IMR-90 (cell line): ENCODE measurements at regions not wholly inside any gene's neighbourhood (a gene's known extent, or its start where the extent isn't known, plus 50 kb on each side); places are given as distances from the start of the nearest gene placed in this dataset.

Experiments
- ATAC-seq: fragments of 200-7000 bp; cut with Tn5 transposase; 2 replicates; pipeline ENCODE4 v1.9.1; 2020; ENCODE audit warnings: low read depth, mild to moderate bottlenecking, moderate library complexity
- BruUV-seq: library from RNA; stranded (reverse); fragments of 400-500 nt; replicated peaks from 2 replicates; lab custom pipeline; 2021; lab: Mats Ljungman, UMichigan
- CTCF ChIA-PET: fragments of 300-600 bp; formaldehyde crosslinking; extraction: SDS; loops from one replicate; lab custom pipeline; 2021; ENCODE audit warnings: antibody characterized with exemption; lab: Yijun Ruan, JAX
- POLR2A ChIA-PET: fragments of 300-600 bp; sonication (Branson Sonifier 250); formaldehyde crosslinking; loops from one replicate; lab custom pipeline; 2022; ENCODE audit warnings: antibody characterized with exemption; ENCODE audit not compliant: unreplicated experiment; lab: Charles Lee
- DNase-seq: peaks from one replicate; pipeline ENCODE4 v3.0.0; 2013
- H2AFZ ChIP-seq: replicated peaks from 2 replicates; pipeline ENCODE3; 2013; ENCODE audit warnings: low read length, mild to moderate bottlenecking; ENCODE audit not compliant: poor library complexity
- H2AK5ac ChIP-seq: 2 replicates; pipeline ENCODE4 v1.6.1; 2013; ENCODE audit warnings: low read depth, low read length, inconsistent platforms
- H2AK9ac ChIP-seq: replicated peaks from 2 replicates; pipeline ENCODE3; 2013; ENCODE audit warnings: mild to moderate bottlenecking, low read depth, low read length, moderate library complexity; ENCODE audit not compliant: poor library complexity
- H2BK120ac ChIP-seq: 2 replicates; pipeline ENCODE4 v1.6.1; 2013; ENCODE audit warnings: low read depth, low read length, inconsistent platforms
- H2BK15ac ChIP-seq: 3 replicates; pipeline ENCODE4 v1.6.1; 2013; ENCODE audit warnings: low read depth, low read length, inconsistent platforms
- H2BK20ac ChIP-seq: 2 replicates; pipeline ENCODE4 v1.6.1; 2013; ENCODE audit warnings: low read depth, mild to moderate bottlenecking, inconsistent platforms, low read length, moderate library complexity
- H2BK5ac ChIP-seq: 2 replicates; pipeline ENCODE4 v1.6.1; 2013; ENCODE audit warnings: mild to moderate bottlenecking, low read depth, low read length, inconsistent platforms; ENCODE audit not compliant: poor library complexity, severe bottlenecking
- H3K14ac ChIP-seq: replicated peaks from 2 replicates; pipeline ENCODE4 v1.6.1; 2013; ENCODE audit warnings: low read depth, low read length, inconsistent platforms
- H3K18ac ChIP-seq: 2 replicates; pipeline ENCODE4 v1.6.1; 2013; ENCODE audit warnings: low read depth, low read length, control low read depth
- H3K23ac ChIP-seq: 2 replicates; pipeline ENCODE4 v1.6.1; 2013; ENCODE audit warnings: low read depth, low read length, inconsistent platforms
- H3K27ac ChIP-seq: 2 replicates; pipeline ENCODE4 v1.5.1; 2013; ENCODE audit warnings: mild to moderate bottlenecking, control low read depth, low read length; ENCODE audit not compliant: insufficient read depth
- H3K27me3 ChIP-seq: 2 replicates; pipeline ENCODE4 v1.6.1; 2013; ENCODE audit warnings: low read length; ENCODE audit not compliant: control insufficient read depth, insufficient read depth
- H3K36me3 ChIP-seq: 2 replicates; pipeline ENCODE4 v1.6.1; 2013; ENCODE audit warnings: low read length, mixed read lengths; ENCODE audit not compliant: control insufficient read depth, insufficient read depth
- H3K4ac ChIP-seq: 2 replicates; pipeline ENCODE4 v1.6.1; 2013; ENCODE audit warnings: low read depth, low read length, inconsistent platforms
- H3K4me1 ChIP-seq: 2 replicates; pipeline ENCODE4 v1.6.1; 2013; ENCODE audit warnings: low read length, mixed read lengths; ENCODE audit not compliant: control insufficient read depth, insufficient read depth
- H3K4me2 ChIP-seq: 2 replicates; pipeline ENCODE4 v1.6.1; 2013; ENCODE audit warnings: low read depth, mild to moderate bottlenecking, control low read depth, low read length, moderate library complexity
- H3K4me3 ChIP-seq: 2 replicates; pipeline ENCODE4 v1.5.1; 2013; ENCODE audit warnings: low read depth, mild to moderate bottlenecking, control low read depth, low read length, moderate library complexity; ENCODE audit not compliant: insufficient read depth
- H3K56ac ChIP-seq: 2 replicates; pipeline ENCODE4 v1.6.1; 2013; ENCODE audit warnings: low read length, inconsistent platforms; ENCODE audit not compliant: insufficient read depth; ENCODE audit errors: extremely low read depth
- H3K79me1 ChIP-seq, 2 experiments: 2 replicates each; pipeline ENCODE4 v1.6.1; 2013; ENCODE audit warnings: low read length in 2 of 2, inconsistent platforms in 1 of 2, low read depth in 1 of 2
- H3K9ac ChIP-seq: 2 replicates; pipeline ENCODE4 v1.6.1; 2013; ENCODE audit warnings: low read depth, low read length, control low read depth
- H3K9me1 ChIP-seq: 2 replicates; pipeline ENCODE4 v1.6.1; 2013; ENCODE audit warnings: low read length, inconsistent platforms; ENCODE audit not compliant: insufficient read depth
- H3K9me3 ChIP-seq: 2 replicates; pipeline ENCODE4 v1.6.1; 2013; ENCODE audit warnings: low read length; ENCODE audit not compliant: control insufficient read depth, insufficient read depth
- H4K20me1 ChIP-seq: 2 replicates; pipeline ENCODE4 v1.6.1; 2013; ENCODE audit warnings: low read length, inconsistent platforms; ENCODE audit not compliant: insufficient read depth
- H4K5ac ChIP-seq: 2 replicates; pipeline ENCODE4 v1.6.1; 2013; ENCODE audit warnings: mild to moderate bottlenecking, low read depth, low read length, control low read depth
- H4K8ac ChIP-seq, 2 experiments: 2 replicates each; pipeline ENCODE4 v1.6.1; 2013; ENCODE audit warnings: low read depth in 2 of 2, low read length in 2 of 2, control low read depth in 1 of 2, inconsistent platforms in 1 of 2
- H4K91ac ChIP-seq: 2 replicates; pipeline ENCODE4 v1.6.1; 2013; ENCODE audit warnings: low read depth, low read length, inconsistent platforms; ENCODE audit not compliant: insufficient read depth
- MAFK ChIP-seq: IDR thresholded peaks from 2 replicates; pipeline ENCODE4 v1.6.1; 2012; ENCODE audit warnings: low read depth, low read length, improper control_type of control experiment
- NFE2L2 ChIP-seq: fragments of 150-350 bp; IDR thresholded peaks from 2 replicates; pipeline ENCODE4 v1.6.1; 2016; ENCODE audit warnings: low read depth, mild to moderate bottlenecking, low read length
- RAD21 ChIP-seq: IDR thresholded peaks from 2 replicates; pipeline ENCODE4 v1.6.1; 2012; ENCODE audit warnings: low read length, improper control_type of control experiment
- WGBS, 2 experiments: methylation state at CpG; one replicate each; pipeline versions ENCODE4 v1.1.5 to v1.1.7; 2013; ENCODE audit warnings: missing lambda C conversion rate in 2 of 2; ENCODE audit not compliant: insufficient read length in 1 of 2; ENCODE audit errors: extremely low coverage in 2 of 2; 5-methylcytosine and 5-hydroxymethylcytosine counted together
- dilution Hi-C: fragments of 300-500 bp; cut with HindIII; formaldehyde crosslinking; loops from one replicate; pipeline ENCODE4 v1.14.3; 2018; ENCODE audit warnings: low sequenced_read_pairs; ENCODE audit not compliant: unreplicated experiment
- in situ Hi-C: fragments of 300-500 bp; cut with MboI; formaldehyde crosslinking; loops from 3 replicates; pipeline ENCODE4 v1.14.3; 2019; ENCODE audit warnings: low sequenced_read_pairs, inconsistent platforms, mixed read lengths
- intact Hi-C: fragments of 100-400 bp; cut with micrococcal nuclease; formaldehyde crosslinking; loops from 2 replicates; pipeline ENCODE4 v1.10.0; 2022
- TF ChIP-seq, protein P1 (sequence below): conservative IDR thresholded peaks from 2 replicates; pipeline ENCODE4 v1.5.1; 2012; ENCODE audit warnings: mild to moderate bottlenecking, low read depth, low read length, improper control_type of control experiment

DNA sequence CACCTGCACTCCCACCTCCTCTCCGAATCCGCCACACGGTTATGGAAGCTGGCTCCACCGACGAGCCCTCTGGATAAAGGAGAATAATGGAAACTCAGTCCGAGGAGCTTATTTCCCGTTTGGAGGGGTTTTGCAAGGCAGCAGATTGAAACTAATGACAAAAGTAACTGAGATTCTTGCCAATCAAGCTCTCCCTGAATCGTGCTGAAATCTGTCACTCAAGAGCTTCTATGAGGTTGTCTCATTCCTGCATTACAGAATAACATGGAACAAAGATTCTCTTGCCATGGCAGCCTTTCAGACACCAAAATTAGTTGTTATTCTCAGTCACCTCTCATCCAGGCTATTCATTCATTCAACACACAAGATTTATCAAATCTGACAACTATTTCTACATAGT is 405.9 kb downstream of the SOX9 start:
- Histone ChIP-seq H2BK15ac (no peak overlapping the region), H3K36me3 (no peaks in the 10 kb centered on the region), H3K27ac (no peak overlapping the region), H3K79me1 (peaks cover 22 to 27% of the 10 kb centered on the region in 2 experiments), H2BK120ac (no peak overlapping the region), H3K4ac (no peak overlapping the region), H2AK9ac (no peak overlapping the region), H3K14ac (no peak overlapping the region), H3K23ac (no peak overlapping the region), H2AK5ac (no peak overlapping the region), H3K27me3 (no peaks in the 10 kb centered on the region), H3K4me1 (no peaks in the 10 kb centered on the region), H3K18ac (no peak overlapping the region), H4K20me1 (no peaks in the 10 kb centered on the region), H2AFZ (no peak overlapping the region), H3K9ac (no peak overlapping the region), H3K9me3 (no peaks in the 10 kb centered on the region), H3K4me3 (no peak overlapping the region), H3K4me2 (no peak overlapping the region), H3K9me1 (no peaks in the 10 kb centered on the region), H3K56ac (no peak overlapping the region), H4K5ac (no peak overlapping the region), H2BK5ac (no peak overlapping the region), H4K91ac (no peak overlapping the region), H4K8ac (no peak overlapping the region), H2BK20ac (no peak overlapping the region)
- ChIA-PET POLR2A (no interaction called here), CTCF (no interaction called here)
- 67% methylated on average over 1 of the region's 8 CpGs; no CpG with 5 or more reads in 1 of the 2 experiments for WGBS, 2 experiments
- TF ChIP-seq MAFK (no peak), RAD21 (no peak), NFE2L2 (no peak)
- TF ChIP-seq, protein P1, sequence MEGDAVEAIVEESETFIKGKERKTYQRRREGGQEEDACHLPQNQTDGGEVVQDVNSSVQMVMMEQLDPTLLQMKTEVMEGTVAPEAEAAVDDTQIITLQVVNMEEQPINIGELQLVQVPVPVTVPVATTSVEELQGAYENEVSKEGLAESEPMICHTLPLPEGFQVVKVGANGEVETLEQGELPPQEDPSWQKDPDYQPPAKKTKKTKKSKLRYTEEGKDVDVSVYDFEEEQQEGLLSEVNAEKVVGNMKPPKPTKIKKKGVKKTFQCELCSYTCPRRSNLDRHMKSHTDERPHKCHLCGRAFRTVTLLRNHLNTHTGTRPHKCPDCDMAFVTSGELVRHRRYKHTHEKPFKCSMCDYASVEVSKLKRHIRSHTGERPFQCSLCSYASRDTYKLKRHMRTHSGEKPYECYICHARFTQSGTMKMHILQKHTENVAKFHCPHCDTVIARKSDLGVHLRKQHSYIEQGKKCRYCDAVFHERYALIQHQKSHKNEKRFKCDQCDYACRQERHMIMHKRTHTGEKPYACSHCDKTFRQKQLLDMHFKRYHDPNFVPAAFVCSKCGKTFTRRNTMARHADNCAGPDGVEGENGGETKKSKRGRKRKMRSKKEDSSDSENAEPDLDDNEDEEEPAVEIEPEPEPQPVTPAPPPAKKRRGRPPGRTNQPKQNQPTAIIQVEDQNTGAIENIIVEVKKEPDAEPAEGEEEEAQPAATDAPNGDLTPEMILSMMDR = no peak
- dilution Hi-C loops (no loop called here), in situ Hi-C loops (loop anchor here (25.0 kb wide), 4 partner anchors 564 to 1414 kb away; no protein-coding TSS in a partner anchor), intact Hi-C loops (no loop called here)
- DNase-seq (no peak), ATAC-seq (no peak)
- BruUV-seq = no TSS peak
